Fibroblast of lung (primary cell): ENCODE measurements at regions not wholly inside any gene's neighbourhood (a gene's known extent, or its start where the extent isn't known, plus 50 kb on each side); places are given as distances from the start of the nearest gene placed in this dataset.

Source experiments
- EZH2 ChIP-seq: IDR thresholded peaks from 2 replicates; pipeline ENCODE4 v1.5.1; 2012; ENCODE audit warnings: low read length, control low read depth, mild to moderate bottlenecking; ENCODE audit errors: missing control alignments
- TF ChIP-seq, protein P1 (sequence below), 2 donors: IDR thresholded peaks in 1 of 2; conservative IDR thresholded peaks in 1 of 2; 1 replicate in 1 of 2; 2 replicates in 1 of 2; pipeline ENCODE4 v1.5.1; 2011 to 2012; ENCODE audit warnings: low read length in 2 of 2, control low read depth in 1 of 2, inconsistent platforms in 1 of 2, low read depth in 1 of 2, mild to moderate bottlenecking in 1 of 2

DNA sequence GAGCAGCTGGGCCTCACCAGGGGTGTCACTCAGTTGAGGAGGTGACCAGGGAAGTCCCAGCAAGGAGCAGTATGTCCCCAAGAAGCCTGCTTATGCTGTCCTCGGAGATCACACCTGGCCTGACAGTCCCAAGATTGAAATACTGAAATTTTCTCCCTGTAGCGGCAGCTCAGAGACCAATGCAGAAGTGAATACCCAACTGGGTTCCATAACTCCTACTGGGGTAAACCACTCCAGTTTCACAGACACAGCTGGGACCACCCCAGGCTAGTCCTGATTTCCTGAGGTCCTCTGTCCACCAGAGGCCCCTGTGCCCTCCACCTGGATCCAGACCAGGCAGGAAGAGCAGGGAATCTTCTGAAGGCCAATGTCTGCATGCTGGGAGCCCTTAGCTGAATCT, 298.1 kb downstream of the ZEB1 start:
- TF ChIP-seq, protein P1, sequence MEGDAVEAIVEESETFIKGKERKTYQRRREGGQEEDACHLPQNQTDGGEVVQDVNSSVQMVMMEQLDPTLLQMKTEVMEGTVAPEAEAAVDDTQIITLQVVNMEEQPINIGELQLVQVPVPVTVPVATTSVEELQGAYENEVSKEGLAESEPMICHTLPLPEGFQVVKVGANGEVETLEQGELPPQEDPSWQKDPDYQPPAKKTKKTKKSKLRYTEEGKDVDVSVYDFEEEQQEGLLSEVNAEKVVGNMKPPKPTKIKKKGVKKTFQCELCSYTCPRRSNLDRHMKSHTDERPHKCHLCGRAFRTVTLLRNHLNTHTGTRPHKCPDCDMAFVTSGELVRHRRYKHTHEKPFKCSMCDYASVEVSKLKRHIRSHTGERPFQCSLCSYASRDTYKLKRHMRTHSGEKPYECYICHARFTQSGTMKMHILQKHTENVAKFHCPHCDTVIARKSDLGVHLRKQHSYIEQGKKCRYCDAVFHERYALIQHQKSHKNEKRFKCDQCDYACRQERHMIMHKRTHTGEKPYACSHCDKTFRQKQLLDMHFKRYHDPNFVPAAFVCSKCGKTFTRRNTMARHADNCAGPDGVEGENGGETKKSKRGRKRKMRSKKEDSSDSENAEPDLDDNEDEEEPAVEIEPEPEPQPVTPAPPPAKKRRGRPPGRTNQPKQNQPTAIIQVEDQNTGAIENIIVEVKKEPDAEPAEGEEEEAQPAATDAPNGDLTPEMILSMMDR (conservative IDR thresholded peaks at IDR 0.05 in 1 of 2, IDR thresholded peaks at IDR 0.05 in 1 of 2; ENCODE audit: low read depth in 1 of 2, low read length in 2 of 2) = no peak
- TF ChIP-seq EZH2 = no peak
